GM23338 (cell line): ENCODE measurements at regions not wholly inside any gene's neighbourhood (a gene's known extent, or its start where the extent isn't known, plus 50 kb on each side); places are given as distances from the start of the nearest gene placed in this dataset.

ENCODE experiments used
- ATAC-seq: fragments of 200-7000 bp; cut with Tn5 transposase; 3 replicates; pipeline ENCODE4 v1.9.1; 2020
- DNase-seq: peaks from one replicate; pipeline ENCODE4 v3.0.0-alpha.2; 2015; ENCODE audit warnings: low spot score
- H2AFZ ChIP-seq: fragments of 200-600 bp; sonication (generic); 2 replicates; pipeline ENCODE4 v1.8.0; 2016; ENCODE audit warnings: antibody characterized with exemption, mild to moderate bottlenecking, moderate library complexity
- H3F3A ChIP-seq: fragments of 200-600 bp; sonication (generic); replicated peaks from 2 replicates; pipeline ENCODE4 v1.8.0; 2017; ENCODE audit warnings: antibody characterized with exemption, mixed run types, low read depth
- H3K27ac ChIP-seq: fragments of 200-600 bp; sonication (generic); 2 replicates; pipeline ENCODE4 v1.6.1; 2016; ENCODE audit warnings: low read depth
- H3K27me3 ChIP-seq: fragments of 200-600 bp; sonication (generic); 2 replicates; pipeline ENCODE4 v1.8.0; 2016; ENCODE audit warnings: mild to moderate bottlenecking, mixed run types, moderate library complexity; ENCODE audit not compliant: insufficient read depth
- H3K36me3 ChIP-seq: fragments of 200-600 bp; sonication (generic); 2 replicates; pipeline ENCODE4 v1.8.0; 2016; ENCODE audit warnings: mild to moderate bottlenecking; ENCODE audit not compliant: insufficient read depth
- H3K4me1 ChIP-seq: fragments of 200-600 bp; sonication (generic); 2 replicates; pipeline ENCODE4 v1.8.0; 2016; ENCODE audit warnings: mild to moderate bottlenecking, moderate library complexity; ENCODE audit not compliant: insufficient read depth
- H3K4me2 ChIP-seq: fragments of 200-600 bp; sonication (generic); 2 replicates; pipeline ENCODE4 v1.7.1; 2017; ENCODE audit warnings: mixed run types
- H3K4me3 ChIP-seq: fragments of 200-600 bp; sonication (generic); 2 replicates; pipeline ENCODE4 v1.6.1; 2016; ENCODE audit warnings: mixed run types
- H3K79me2 ChIP-seq: fragments of 200-600 bp; sonication (generic); replicated peaks from 2 replicates; pipeline ENCODE4 v1.8.0; 2017; ENCODE audit warnings: mild to moderate bottlenecking; ENCODE audit not compliant: insufficient read depth
- H3K9me2 ChIP-seq: fragments of 200-600 bp; sonication (generic); 2 replicates; pipeline ENCODE4 v1.8.0; 2017; ENCODE audit not compliant: insufficient read depth
- H4K20me1 ChIP-seq: fragments of 200-600 bp; sonication (generic); replicated peaks from 2 replicates; pipeline ENCODE4 v1.8.0; 2017; ENCODE audit warnings: mild to moderate bottlenecking; ENCODE audit not compliant: insufficient read depth
- H3K27ac Mint-ChIP-seq: 2 replicates; pipeline ENCODE4 v1.8.0; 2020; ENCODE audit warnings: inconsistent platforms, mild to moderate bottlenecking, moderate library complexity, mixed read lengths
- H3K27me3 Mint-ChIP-seq: 3 replicates; pipeline ENCODE4 v1.8.0; 2022; ENCODE audit warnings: low read depth, mild to moderate bottlenecking, moderate library complexity, mixed read lengths, inconsistent platforms; ENCODE audit not compliant: insufficient read depth, poor library complexity
- H3K36me3 Mint-ChIP-seq: 3 replicates; pipeline ENCODE4 v1.8.0; 2021; ENCODE audit warnings: low read depth, mild to moderate bottlenecking, inconsistent platforms, moderate library complexity, mixed read lengths
- H3K4me1 Mint-ChIP-seq: 3 replicates; pipeline ENCODE4 v1.8.0; 2020; ENCODE audit warnings: mild to moderate bottlenecking, inconsistent platforms, mixed read lengths
- H3K4me3 Mint-ChIP-seq: 3 replicates; pipeline ENCODE4 v1.8.0; 2021; ENCODE audit warnings: moderate library complexity, mild to moderate bottlenecking, inconsistent platforms, mixed read lengths
- H3K9me3 Mint-ChIP-seq: 3 replicates; pipeline ENCODE4 v1.8.0; 2020; ENCODE audit warnings: moderate library complexity, mild to moderate bottlenecking, inconsistent platforms, mixed read lengths
- CTCF ChIP-seq, 2 experiments: fragments of 200-600 bp in 1 of 2; sonication (generic) in 1 of 2; conservative IDR thresholded peaks; 2 replicates each; pipeline versions ENCODE4 v1.5.1 to v1.6.1; 2016 to 2017; ENCODE audit warnings: antibody characterized with exemption in 2 of 2, low read depth in 2 of 2, mild to moderate bottlenecking in 2 of 2, moderate library complexity in 1 of 2
- EZH2 ChIP-seq: fragments of 200-600 bp; sonication (generic); IDR thresholded peaks from one replicate; pipeline ENCODE4 v1.8.0; 2017; ENCODE audit warnings: antibody characterized with exemption, mild to moderate bottlenecking, low read depth; ENCODE audit not compliant: unreplicated experiment
- NANOG ChIP-seq: IDR thresholded peaks from 2 replicates; pipeline ENCODE4 v1.6.1; 2016; ENCODE audit warnings: antibody characterized with exemption, borderline replicate concordance
- STAT1 ChIP-seq: IDR thresholded peaks from one replicate; pipeline ENCODE4 v1.6.1; 2016; ENCODE audit warnings: antibody characterized with exemption; ENCODE audit not compliant: unreplicated experiment
- TF ChIP-seq, protein P1 (sequence below): fragments of 250-450 bp; sonication (Bioruptor Pico); IDR thresholded peaks from 2 replicates; pipeline ENCODE4 v1.5.0; 2020; ENCODE audit warnings: mild to moderate bottlenecking, moderate library complexity

DNA sequence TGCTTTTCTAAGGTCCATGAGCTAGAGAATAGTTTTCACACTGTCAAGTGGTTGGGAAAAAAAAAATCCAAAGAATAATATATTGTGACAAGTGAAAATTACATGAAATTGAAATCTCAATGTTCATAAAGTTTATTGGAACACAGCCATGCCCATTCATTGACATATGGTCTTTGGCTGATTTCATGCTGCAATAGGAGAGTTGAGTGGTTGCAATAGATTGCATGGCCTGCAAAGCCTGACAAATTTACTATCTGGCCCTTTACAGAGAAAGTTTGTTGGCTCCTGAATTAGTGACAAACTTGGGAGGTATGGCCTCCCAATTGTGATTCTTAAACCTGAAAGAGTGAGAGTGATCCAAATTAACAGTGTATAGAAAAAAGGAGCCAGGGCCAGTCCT, 115.5 kb upstream of the FAM9C start:
- H3K4me3 Mint-ChIP-seq: no peak overlapping the region
- H3K27ac Mint-ChIP-seq: no peak overlapping the region

More for the DNA sequence above, 115.5 kb upstream of the FAM9C start:
- Mint-ChIP-seq H3K36me3 (no peaks in the 10 kb centered on the region), H3K9me3 (peaks cover 2% of the 10 kb centered on the region; the same call in 2 of the 3 replicates), H3K27me3 (no peaks in the 10 kb centered on the region), H3K4me1 (peaks cover 10% of the 10 kb centered on the region)
- H2AFZ ChIP-seq: no peak overlapping the region
- H3K4me2 ChIP-seq: no peak overlapping the region
- H3K4me3 ChIP-seq: no peak overlapping the region
- H3K9me2 ChIP-seq: no peaks in the 10 kb centered on the region
- H3K36me3 ChIP-seq: no peaks in the 10 kb centered on the region
- peaks cover 14% of the 10 kb centered on the region; the same call in 1 of the 2 replicates for H3K4me1 ChIP-seq
- TF ChIP-seq STAT1 (no peak), CTCF (conservative IDR thresholded peaks at IDR 0.05; ENCODE audit: low read depth in 2 of 2) (no peak), NANOG (no peak), EZH2 (no peak)
- TF ChIP-seq, protein P1, sequence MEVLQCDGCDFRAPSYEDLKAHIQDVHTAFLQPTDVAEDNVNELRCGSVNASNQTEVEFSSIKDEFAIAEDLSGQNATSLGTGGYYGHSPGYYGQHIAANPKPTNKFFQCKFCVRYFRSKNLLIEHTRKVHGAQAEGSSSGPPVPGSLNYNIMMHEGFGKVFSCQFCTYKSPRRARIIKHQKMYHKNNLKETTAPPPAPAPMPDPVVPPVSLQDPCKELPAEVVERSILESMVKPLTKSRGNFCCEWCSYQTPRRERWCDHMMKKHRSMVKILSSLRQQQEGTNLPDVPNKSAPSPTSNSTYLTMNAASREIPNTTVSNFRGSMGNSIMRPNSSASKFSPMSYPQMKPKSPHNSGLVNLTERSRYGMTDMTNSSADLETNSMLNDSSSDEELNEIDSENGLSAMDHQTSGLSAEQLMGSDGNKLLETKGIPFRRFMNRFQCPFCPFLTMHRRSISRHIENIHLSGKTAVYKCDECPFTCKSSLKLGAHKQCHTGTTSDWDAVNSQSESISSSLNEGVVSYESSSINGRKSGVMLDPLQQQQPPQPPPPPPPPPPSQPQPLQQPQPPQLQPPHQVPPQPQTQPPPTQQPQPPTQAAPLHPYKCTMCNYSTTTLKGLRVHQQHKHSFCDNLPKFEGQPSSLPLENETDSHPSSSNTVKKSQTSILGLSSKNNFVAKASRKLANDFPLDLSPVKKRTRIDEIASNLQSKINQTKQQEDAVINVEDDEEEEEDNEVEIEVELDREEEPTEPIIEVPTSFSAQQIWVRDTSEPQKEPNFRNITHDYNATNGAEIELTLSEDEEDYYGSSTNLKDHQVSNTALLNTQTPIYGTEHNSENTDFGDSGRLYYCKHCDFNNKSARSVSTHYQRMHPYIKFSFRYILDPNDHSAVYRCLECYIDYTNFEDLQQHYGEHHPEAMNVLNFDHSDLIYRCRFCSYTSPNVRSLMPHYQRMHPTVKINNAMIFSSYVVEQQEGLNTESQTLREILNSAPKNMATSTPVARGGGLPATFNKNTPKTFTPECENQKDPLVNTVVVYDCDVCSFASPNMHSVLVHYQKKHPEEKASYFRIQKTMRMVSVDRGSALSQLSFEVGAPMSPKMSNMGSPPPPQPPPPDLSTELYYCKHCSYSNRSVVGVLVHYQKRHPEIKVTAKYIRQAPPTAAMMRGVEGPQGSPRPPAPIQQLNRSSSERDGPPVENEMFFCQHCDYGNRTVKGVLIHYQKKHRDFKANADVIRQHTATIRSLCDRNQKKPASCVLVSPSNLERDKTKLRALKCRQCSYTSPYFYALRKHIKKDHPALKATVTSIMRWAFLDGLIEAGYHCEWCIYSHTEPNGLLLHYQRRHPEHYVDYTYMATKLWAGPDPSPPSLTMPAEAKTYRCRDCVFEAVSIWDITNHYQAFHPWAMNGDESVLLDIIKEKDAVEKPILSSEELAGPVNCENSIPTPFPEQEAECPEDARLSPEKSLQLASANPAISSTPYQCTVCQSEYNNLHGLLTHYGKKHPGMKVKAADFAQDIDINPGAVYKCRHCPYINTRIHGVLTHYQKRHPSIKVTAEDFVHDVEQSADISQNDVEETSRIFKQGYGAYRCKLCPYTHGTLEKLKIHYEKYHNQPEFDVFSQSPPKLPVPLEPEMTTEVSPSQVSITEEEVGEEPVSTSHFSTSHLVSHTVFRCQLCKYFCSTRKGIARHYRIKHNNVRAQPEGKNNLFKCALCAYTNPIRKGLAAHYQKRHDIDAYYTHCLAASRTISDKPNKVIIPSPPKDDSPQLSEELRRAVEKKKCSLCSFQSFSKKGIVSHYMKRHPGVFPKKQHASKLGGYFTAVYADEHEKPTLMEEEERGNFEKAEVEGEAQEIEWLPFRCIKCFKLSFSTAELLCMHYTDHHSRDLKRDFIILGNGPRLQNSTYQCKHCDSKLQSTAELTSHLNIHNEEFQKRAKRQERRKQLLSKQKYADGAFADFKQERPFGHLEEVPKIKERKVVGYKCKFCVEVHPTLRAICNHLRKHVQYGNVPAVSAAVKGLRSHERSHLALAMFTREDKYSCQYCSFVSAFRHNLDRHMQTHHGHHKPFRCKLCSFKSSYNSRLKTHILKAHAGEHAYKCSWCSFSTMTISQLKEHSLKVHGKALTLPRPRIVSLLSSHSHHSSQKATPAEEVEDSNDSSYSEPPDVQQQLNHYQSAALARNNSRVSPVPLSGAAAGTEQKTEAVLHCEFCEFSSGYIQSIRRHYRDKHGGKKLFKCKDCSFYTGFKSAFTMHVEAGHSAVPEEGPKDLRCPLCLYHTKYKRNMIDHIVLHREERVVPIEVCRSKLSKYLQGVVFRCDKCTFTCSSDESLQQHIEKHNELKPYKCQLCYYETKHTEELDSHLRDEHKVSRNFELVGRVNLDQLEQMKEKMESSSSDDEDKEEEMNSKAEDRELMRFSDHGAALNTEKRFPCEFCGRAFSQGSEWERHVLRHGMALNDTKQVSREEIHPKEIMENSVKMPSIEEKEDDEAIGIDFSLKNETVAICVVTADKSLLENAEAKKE (CRISPR knock-in tag): no peak
- no peaks in the 10 kb centered on the region for H3K79me2 ChIP-seq
- H3K27ac ChIP-seq: no peak overlapping the region
- H3K27me3 ChIP-seq: peaks cover 19% of the 10 kb centered on the region
- H4K20me1 ChIP-seq: no peaks in the 10 kb centered on the region
- H3F3A ChIP-seq: no peaks in the 10 kb centered on the region
- no peak for DNase-seq
- no peak for ATAC-seq
